Endodermal cell (in vitro differentiated cells): ENCODE measurements at regions not wholly inside any gene's neighbourhood (a gene's known extent, or its start where the extent isn't known, plus 50 kb on each side); places are given as distances from the start of the nearest gene placed in this dataset.

Experiments used
- DNase-seq: peaks from one replicate; pipeline ENCODE4 v3.0.0-alpha.2; 2017
- H3K27ac ChIP-seq: 2 replicates; pipeline ENCODE4 v1.5.1; 2013; ENCODE audit warnings: mild to moderate bottlenecking, low read depth, low read length, moderate library complexity
- H3K27me3 ChIP-seq: 2 replicates; pipeline ENCODE4 v1.6.1; 2013; ENCODE audit warnings: mild to moderate bottlenecking, low read length, moderate library complexity; ENCODE audit not compliant: insufficient read depth, control insufficient read depth, poor library complexity, severe bottlenecking
- H3K36me3 ChIP-seq: 2 replicates; pipeline ENCODE4 v1.7.0; 2013; ENCODE audit warnings: mild to moderate bottlenecking, low read length, moderate library complexity; ENCODE audit not compliant: control insufficient read depth, insufficient read depth
- H3K4me1 ChIP-seq: one replicate; pipeline ENCODE4 v1.7.0; 2013; ENCODE audit warnings: low read length; ENCODE audit not compliant: control insufficient read depth, insufficient read depth
- H3K4me3 ChIP-seq: 2 replicates; pipeline ENCODE4 v1.5.1; 2013; ENCODE audit warnings: mild to moderate bottlenecking, low read length, moderate library complexity
- H3K9ac ChIP-seq: 2 replicates; pipeline ENCODE4 v1.6.1; 2013; ENCODE audit warnings: mild to moderate bottlenecking, low read length, moderate library complexity; ENCODE audit not compliant: poor library complexity, severe bottlenecking; ENCODE audit errors: extremely low read depth
- H3K9me3 ChIP-seq: 2 replicates; pipeline ENCODE4 v1.6.1; 2013; ENCODE audit warnings: mild to moderate bottlenecking, low read length, moderate library complexity; ENCODE audit not compliant: control insufficient read depth
- H3K27ac Mint-ChIP-seq: 2 replicates; pipeline ENCODE4 v1.8.0; 2020; ENCODE audit warnings: mixed read lengths
- H3K27me3 Mint-ChIP-seq: 2 replicates; pipeline ENCODE4 v1.8.0; 2021; ENCODE audit warnings: mild to moderate bottlenecking, mixed read lengths; ENCODE audit not compliant: insufficient read depth
- H3K36me3 Mint-ChIP-seq: 2 replicates; pipeline ENCODE4 v1.8.0; 2020; ENCODE audit warnings: low read depth, mixed read lengths
- H3K4me1 Mint-ChIP-seq: 2 replicates; pipeline ENCODE4 v1.8.0; 2020; ENCODE audit warnings: mixed read lengths
- H3K4me3 Mint-ChIP-seq: 2 replicates; pipeline ENCODE4 v1.8.0; 2020; ENCODE audit warnings: mild to moderate bottlenecking, moderate library complexity, mixed read lengths
- H3K9me3 Mint-ChIP-seq: 2 replicates; pipeline ENCODE4 v1.8.0; 2020; ENCODE audit warnings: mild to moderate bottlenecking, mixed read lengths
- CTCF ChIP-seq: fragments of 200-600 bp; sonication (generic); conservative IDR thresholded peaks from 2 replicates; pipeline ENCODE4 v1.5.0; 2021; ENCODE audit warnings: antibody characterized with exemption, mild to moderate bottlenecking
- WGBS, 2 experiments: methylation state at CpG; one replicate each; pipeline versions ENCODE4 v1.1.5 to v1.1.7; 2013; ENCODE audit warnings: missing lambda C conversion rate in 2 of 2, mixed read lengths in 1 of 2; ENCODE audit not compliant: insufficient coverage in 1 of 2, insufficient read length in 1 of 2; 5-methylcytosine and 5-hydroxymethylcytosine counted together

GRCh38 chr2:213202011-213202410, 50.6 kb upstream of the IKZF2 start:
- 86 to 92% methylated on average over 4 of the region's 4 CpGs for WGBS, 2 experiments
- peaks cover 2% of the 10 kb centered on the region for H3K4me1 Mint-ChIP-seq
- Histone ChIP-seq H3K27ac (no peak overlapping the region), H3K4me3 (no peak overlapping the region), H3K36me3 (no peaks in the 10 kb centered on the region), H3K9me3 (no peaks in the 10 kb centered on the region), H3K27me3 (no peaks in the 10 kb centered on the region), H3K9ac (no peak overlapping the region), H3K4me1 (no peaks in the 10 kb centered on the region)
- H3K27me3 Mint-ChIP-seq, result no peaks in the 10 kb centered on the region
- no peak for DNase-seq
- H3K4me3 Mint-ChIP-seq, result no peak overlapping the region
- no peak for TF ChIP-seq CTCF
- H3K36me3 Mint-ChIP-seq, result no peaks in the 10 kb centered on the region
- H3K9me3 Mint-ChIP-seq, result no peaks in the 10 kb centered on the region
- no peak overlapping the region for H3K27ac Mint-ChIP-seq

- 85 to 100% methylated on average over 1 of the region's 1 CpG for whole genome bisulfite sequencing, 2 experiments
- Histone ChIP-seq H3K27me3 (no peaks in the 10 kb centered on the region), H3K4me3 (no peak overlapping the region), H3K9ac (no peak overlapping the region), H3K4me1 (no peaks in the 10 kb centered on the region), H3K9me3 (no peaks in the 10 kb centered on the region), H3K36me3 (no peaks in the 10 kb centered on the region), H3K27ac (no peak overlapping the region)
- no peak overlapping the region for H3K4me3 Mint-ChIP-seq
- peaks cover 2% of the 10 kb centered on the region for H3K4me1 Mint-ChIP-seq
- no peak for DNase-seq
- no peak for TF ChIP-seq CTCF
- H3K9me3 Mint-ChIP-seq, result no peaks in the 10 kb centered on the region
- H3K36me3 Mint-ChIP-seq, result no peaks in the 10 kb centered on the region
- H3K27me3 Mint-ChIP-seq, result no peaks in the 10 kb centered on the region
- H3K27ac Mint-ChIP-seq, result no peak overlapping the region
Measured at GRCh38 chr2:213205944-213206343, 54.5 kb upstream of the IKZF2 start.

- Histone ChIP-seq H3K9ac (no peak overlapping the region), H3K36me3 (no peaks in the 10 kb centered on the region), H3K4me1 (no peaks in the 10 kb centered on the region), H3K27ac (no peak overlapping the region), H3K4me3 (no peak overlapping the region), H3K9me3 (peaks cover 6% of the 10 kb centered on the region), H3K27me3 (no peaks in the 10 kb centered on the region)
- 88 to 100% methylated on average over 1 to 6 of the region's 6 CpGs for WGBS, 2 experiments
- Mint-ChIP-seq H3K4me1 (no peaks in the 10 kb centered on the region), H3K4me3 (no peak overlapping the region), H3K36me3 (no peaks in the 10 kb centered on the region), H3K9me3 (peaks cover 6% of the 10 kb centered on the region), H3K27me3 (no peaks in the 10 kb centered on the region), H3K27ac (no peak overlapping the region)
- no peak for DNase-seq
- no peak for TF ChIP-seq CTCF
Measured at GRCh38 chr2:213213186-213213585, 61.8 kb upstream of the IKZF2 start.
